SW480 (cell line): ENCODE measurements at regions not wholly inside any gene's neighbourhood (a gene's known extent, or its start where the extent isn't known, plus 50 kb on each side); places are given as distances from the start of the nearest gene placed in this dataset.

Source experiments
- DNase-seq: peaks from one replicate; pipeline ENCODE4 v3.0.0-alpha.2; 2016; ENCODE audit warnings: low spot score

GRCh38 chr3:193929921-193930646, 205.9 kb upstream of the HES1 start:
- DNase-seq, result no peak

GRCh38 chr3:193932136-193932535, 203.8 kb upstream of the HES1 start:
- no peak for DNase-seq

GRCh38 chr3:193932576-193932975, 203.4 kb upstream of the HES1 start:
- no peak for DNase-seq

GRCh38 chr3:193933451-193933850, 202.5 kb upstream of the HES1 start:
- no peak for DNase-seq

GRCh38 chr3:193935916-193936315, 200.0 kb upstream of the HES1 start:
- no peak for DNase-seq

GRCh38 chr3:193938613-193939012, 197.3 kb upstream of the HES1 start:
- no peak for DNase-seq

GRCh38 chr3:193939527-193939926, 196.4 kb upstream of the HES1 start:
- no peak for DNase-seq

GRCh38 chr3:193940526-193940925, 195.4 kb upstream of the HES1 start:
- no peak for DNase-seq

GRCh38 chr3:193941486-193941885, 194.5 kb upstream of the HES1 start:
- no peak for DNase-seq

GRCh38 chr3:193942516-193943055, 193.4 kb upstream of the HES1 start:
- peak; percentile 96 for DNase-seq

- peak; percentile 89 for DNase-seq
Observed at GRCh38 chr3:193943200-193943599, 192.7 kb upstream of the HES1 start.

GRCh38 chr3:193943851-193944517, 192.0 kb upstream of the HES1 start:
- DNase-seq, result no peak

- DNase-seq, result no peak
Observed at GRCh38 chr3:193944518-193944884, 191.4 kb upstream of the HES1 start.

GRCh38 chr3:193945143-193945542, 190.8 kb upstream of the HES1 start:
- DNase-seq, result no peak

- peak; percentile 100 for DNase-seq
Observed at GRCh38 chr3:193946945-193947344, 189.0 kb upstream of the HES1 start.

- DNase-seq, result no peak
Observed at GRCh38 chr3:193947596-193947995, 188.4 kb upstream of the HES1 start.

GRCh38 chr3:193948459-193948858, 187.5 kb upstream of the HES1 start:
- DNase-seq, result no peak

GRCh38 chr3:193951859-193952258, 184.1 kb upstream of the HES1 start:
- no peak for DNase-seq

- DNase-seq, result no peak
Observed at GRCh38 chr3:193954752-193955151, 181.2 kb upstream of the HES1 start.

- no peak for DNase-seq
Observed at GRCh38 chr3:193955719-193956118, 180.2 kb upstream of the HES1 start.

- no peak for DNase-seq
Observed at GRCh38 chr3:193959861-193960260, 176.1 kb upstream of the HES1 start.

GRCh38 chr3:193960487-193961274, 175.3 kb upstream of the HES1 start:
- DNase-seq, result peak; percentile 95
